ENCODE measurements at regions not wholly inside any gene's neighbourhood (a gene's known extent, or its start where the extent isn't known, plus 50 kb on each side); places are given as distances from the start of the nearest gene placed in this dataset.

DNA sequence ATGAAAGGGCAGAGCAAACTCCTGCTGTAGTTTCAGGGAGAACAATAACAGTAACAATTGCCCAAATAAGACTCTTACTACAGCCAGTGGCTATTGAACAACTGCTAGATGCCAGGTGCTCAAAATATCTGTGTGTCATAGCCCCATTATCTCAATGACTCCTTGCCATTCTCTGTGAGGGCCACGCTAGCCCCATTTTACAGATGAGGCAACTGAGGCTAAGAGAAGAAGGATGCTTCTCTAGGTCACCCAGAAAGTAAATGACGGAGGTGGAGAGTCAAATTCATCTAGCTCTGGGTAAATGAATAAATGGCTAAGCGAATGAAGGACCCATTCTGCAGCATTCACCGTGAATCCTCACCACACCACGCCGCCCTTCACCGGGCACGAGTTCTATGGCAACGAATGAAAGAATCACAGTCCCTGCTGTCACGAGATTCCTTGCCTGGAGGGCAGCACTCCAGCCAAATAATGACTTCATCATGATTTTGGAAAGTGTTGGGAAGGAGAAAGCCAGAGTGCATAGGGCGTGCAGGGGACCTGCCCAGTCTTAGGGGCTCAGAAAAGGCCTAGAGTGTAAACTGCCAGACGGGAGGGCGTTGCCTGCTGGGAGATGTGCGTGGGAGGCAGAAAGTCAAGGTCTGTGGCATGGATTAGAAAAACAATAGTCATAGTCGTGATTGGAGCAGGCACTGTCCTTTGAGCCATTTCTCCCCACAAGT lies 147.2 kb downstream of the C9orf50 start:
- DNase-seq (ENCODE audit: low read depth in 2 of 2) = no peak

DNA sequence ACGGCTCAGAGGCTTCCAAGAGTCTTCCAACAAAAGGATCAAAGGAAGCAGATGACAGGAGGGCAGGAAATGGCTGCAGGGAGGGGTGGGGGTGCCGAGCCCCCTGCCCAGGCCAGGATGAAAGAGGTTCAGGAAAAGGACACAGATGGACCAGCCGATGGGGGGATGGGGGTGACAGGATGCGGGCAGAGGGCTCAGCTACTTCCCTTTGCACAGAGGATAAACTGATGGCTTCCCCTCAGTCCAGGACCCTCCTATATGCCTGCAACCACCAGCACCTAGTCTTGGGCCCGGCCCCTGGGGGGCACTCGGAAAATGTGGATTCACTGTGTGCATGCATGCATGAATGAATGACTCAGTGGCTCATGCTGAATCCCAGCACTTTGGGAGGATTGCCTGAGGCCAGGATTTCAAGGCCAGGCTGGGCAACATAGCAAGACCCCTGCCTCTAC lies 148.2 kb downstream of the C9orf50 start:
- no peak for DNase-seq (ENCODE audit: low read depth in 2 of 2)

DNA sequence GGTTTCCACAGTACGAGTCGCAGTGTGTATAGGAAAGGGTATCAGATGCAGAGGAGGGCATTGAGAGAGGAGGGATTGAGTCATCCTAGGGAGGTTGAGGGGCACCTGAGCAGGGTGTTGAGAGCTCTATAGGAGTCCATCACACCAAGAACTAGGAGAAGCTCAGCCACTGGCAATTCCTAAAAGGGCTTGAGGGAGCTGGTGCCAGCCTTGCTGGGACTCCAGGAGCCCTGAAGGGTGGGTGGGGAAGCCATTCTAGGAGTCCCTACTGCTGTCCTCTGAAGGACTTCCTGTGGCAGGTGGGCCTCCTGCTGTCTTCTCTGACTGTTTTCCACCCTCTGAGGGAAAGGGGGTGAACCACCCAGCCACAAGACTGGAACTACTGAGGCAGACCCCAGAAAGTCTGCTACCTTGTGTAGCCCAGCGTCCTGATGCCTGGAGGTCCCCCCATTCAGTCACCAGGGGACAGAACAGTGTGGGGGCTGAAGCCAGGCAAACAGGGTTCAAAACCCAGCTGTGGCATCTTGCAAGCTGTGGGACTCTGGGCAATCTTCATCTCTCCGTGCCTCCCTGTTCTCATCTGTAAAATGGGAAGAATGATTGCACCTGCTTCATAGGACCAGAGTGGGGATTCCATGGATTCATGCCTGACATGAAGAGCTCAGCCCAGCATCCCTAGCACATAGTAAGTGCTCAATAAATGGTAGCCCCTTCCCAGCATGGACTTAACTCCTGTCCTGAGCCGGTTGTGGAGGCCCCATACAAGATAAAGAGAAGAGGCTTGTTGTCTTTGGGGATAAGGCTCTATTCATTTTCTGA lies 149.5 kb downstream of the C9orf50 start:
- no peak for DNase-seq (ENCODE audit: low read depth in 2 of 2)

DNA sequence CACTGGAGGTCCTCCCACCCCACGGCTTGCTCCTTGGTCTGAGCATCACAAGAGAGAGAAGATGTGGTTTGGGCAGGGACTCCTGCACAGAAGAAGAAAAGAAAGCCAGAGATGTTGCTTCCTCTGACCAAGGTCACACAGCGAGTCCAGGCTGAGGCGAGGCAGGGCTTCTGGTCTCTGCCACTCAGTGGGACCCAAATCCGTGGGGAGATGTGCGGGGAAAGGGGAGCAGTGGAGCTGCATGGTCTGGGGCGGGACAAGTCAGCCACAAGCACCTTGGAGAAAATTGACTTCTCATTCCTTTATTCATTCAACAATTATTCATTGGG lies 150.9 kb downstream of the C9orf50 start:
- no peak for DNase-seq (ENCODE audit: low read depth in 2 of 2)

DNA sequence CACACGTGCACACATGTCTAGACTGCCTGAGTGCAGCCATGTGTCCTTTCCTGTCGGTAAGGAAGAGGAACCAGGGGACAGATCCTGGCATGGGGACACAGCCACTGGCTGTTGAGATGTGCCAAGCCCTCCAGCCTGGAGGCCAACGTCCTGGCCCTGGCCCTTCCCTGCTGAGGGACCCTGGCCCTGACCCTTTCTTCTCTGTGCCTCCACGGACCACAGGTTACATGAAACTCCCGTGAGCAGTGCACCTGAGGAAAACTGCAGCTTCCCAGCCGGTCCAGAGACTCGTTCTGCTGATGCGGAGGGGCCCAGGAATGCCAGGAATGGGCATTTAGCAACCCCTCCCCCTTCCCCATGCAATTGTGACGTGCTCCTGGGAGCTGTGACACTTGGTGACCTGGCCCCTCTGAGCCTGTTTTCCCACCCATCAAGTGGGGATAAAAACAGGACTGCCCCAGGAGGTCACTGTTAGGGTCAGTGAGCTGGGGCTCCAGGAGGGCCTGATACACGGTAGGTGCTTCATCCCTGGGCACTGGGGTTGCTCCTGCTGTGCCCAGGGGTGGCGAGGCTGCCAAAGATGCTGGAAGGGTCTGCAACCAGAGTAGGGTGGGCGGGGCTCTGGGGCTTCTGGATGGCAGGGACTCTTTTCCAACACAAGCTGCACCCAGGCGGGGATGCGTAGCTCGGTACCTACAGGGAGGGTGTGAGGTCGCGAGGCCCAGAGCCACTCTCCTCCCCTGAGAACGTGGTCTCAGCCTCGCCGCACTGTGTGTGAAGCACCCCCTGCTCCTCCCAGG lies 151.5 kb downstream of the C9orf50 start:
- DNase-seq (ENCODE audit: low read depth in 2 of 2) = no peak

GRCh38 chr9:129467739-129468666 lies 152.9 kb downstream of the C9orf50 start:
- DNase-seq (ENCODE audit: low read depth in 2 of 2) = no peak

DNA sequence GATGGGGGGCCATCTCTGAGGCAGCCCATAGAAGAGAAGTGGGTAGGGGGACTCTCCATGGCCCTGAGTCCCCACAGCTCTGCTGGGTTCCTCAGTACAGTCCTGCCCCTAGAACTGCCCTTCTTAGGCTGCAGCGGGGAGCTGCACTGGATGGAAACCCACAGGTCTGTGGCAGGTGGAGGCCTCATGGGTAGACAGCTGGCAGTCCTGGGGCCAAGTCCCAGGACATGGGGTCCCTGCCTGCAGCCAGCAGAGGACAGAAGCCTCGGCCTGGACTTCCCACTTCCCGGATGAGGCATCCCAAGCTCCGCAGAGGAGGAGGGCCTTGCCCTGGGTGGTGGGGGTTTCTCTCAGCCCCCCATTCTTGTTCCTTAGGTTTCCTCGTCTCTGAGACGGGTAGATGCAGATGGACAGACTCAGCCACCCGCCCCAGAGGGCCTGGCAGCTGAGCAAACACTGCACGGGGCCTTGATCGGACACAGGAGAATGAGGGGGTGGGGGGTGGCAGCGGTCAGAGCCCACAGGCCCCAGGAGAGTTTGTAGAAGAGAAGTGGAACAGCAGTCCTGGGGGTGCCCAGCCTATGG lies 153.8 kb downstream of the C9orf50 start:
- no peak for DNase-seq (ENCODE audit: low read depth in 2 of 2)

- no peak for DNase-seq (ENCODE audit: low read depth in 2 of 2)
Observed at GRCh38 chr9:129465834-129466535, 154.9 kb downstream of the C9orf50 start.

DNA sequence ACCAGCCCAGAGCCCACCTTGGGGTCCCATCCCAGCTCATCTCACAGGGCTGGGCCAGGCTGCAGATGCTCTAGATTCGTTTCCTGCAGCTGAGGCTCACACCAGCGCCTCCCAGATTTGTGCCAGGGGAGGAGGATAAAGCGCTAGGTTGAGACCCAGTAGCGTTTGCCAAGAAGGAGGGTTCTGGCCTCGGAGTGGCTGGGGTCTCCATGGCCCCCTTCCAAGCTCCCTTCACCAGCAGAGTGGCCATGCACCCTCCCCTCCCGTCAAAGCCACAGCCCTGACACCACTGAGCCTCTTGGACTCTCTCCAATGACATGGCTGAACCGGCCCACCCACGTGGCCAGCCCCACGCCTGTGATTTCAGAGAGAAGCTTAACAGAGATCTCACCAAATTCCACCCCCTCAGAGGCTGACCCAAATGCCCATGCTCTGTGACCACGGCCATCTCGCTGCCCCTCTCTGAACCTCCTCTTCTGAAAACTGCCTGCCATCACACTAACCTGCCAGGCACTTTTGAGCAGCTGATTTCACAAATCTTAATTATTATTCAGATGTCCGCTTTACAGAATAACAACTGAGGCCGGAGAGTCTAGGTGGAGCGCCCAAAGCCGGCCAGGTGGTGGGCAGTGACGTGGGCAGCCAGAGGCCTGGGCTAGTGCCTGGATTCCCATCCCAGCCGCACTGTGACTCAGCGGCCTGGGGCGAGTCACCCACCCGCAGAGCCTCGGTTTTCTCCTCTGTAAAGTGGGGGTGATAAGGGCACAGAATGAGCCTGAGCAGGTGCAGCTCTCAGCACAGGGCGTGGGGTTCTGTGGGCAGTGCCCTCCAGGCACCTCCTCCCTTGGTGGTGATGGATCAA lies 155.7 kb downstream of the C9orf50 start:
- DNase-seq (ENCODE audit: low read depth in 2 of 2) = no peak

DNA sequence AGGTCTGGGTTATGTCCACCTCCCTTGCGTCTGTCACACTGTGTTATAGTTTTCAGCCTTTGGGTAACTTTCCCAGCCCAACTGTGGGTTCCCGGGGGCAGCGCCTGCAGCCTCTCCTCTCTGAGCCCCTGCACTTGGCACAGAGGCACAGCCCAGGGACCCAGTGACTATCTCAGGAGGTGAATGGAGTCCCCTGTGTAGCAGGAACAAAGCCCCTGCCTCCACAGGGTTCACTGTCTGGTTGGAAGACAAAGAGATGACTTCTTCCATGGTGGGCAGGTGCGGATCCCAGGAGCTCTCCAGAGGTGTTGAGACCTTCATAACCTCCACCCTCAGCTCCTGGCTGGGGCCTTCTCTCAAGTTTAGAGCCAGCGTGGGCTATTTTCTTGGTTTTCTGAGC lies 156.9 kb downstream of the C9orf50 start:
- no peak for DNase-seq (ENCODE audit: low read depth in 2 of 2)

DNA sequence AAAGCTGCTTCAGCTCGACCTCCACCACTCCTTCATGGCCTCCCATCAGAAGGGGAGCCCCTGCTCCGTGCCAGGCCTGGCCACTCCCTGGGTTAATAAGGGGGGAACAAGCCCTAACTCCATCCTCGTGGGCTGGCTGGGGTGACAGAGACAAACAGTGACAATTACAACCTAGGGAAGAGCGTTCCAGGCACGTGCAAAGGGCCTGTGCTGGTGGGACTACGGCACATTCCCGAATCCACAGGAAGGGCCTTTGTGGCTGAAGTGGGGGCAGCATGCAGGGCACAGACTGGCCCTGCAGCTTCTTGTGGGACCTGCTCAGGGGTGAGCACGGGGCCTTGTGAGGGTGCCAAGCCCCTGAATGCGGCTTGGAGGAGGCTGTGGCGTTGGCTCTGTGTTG lies 157.4 kb downstream of the C9orf50 start:
- no peak for DNase-seq (ENCODE audit: low read depth in 2 of 2)

DNA sequence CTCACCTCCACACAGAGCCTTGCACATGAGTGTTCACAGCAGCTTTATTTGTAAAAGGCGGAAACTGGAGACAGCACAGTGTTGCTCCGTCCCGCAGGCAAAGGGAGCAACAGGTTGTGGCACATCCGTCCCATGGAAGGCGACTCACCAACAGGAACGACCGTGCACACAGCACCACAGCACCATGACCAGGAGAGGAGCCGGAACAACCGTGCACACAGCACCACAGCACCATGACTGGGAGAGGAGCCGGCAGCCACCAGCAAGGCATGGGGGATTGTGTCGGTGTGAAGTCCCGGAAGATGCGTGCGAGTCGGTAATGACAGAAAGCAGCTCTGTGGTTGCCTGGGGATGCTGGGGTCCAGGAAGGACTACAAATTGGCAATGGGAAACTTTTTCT lies 158.5 kb downstream of the C9orf50 start:
- DNase-seq (ENCODE audit: low read depth in 2 of 2) = no peak

- DNase-seq (ENCODE audit: low read depth in 2 of 2) = peak; percentile 95 to 98
Observed at GRCh38 chr9:129460323-129461261, 160.3 kb downstream of the C9orf50 start.

GRCh38 chr9:129459547-129460322 lies 161.2 kb downstream of the C9orf50 start:
- no peak for DNase-seq (ENCODE audit: low read depth in 2 of 2)

DNA sequence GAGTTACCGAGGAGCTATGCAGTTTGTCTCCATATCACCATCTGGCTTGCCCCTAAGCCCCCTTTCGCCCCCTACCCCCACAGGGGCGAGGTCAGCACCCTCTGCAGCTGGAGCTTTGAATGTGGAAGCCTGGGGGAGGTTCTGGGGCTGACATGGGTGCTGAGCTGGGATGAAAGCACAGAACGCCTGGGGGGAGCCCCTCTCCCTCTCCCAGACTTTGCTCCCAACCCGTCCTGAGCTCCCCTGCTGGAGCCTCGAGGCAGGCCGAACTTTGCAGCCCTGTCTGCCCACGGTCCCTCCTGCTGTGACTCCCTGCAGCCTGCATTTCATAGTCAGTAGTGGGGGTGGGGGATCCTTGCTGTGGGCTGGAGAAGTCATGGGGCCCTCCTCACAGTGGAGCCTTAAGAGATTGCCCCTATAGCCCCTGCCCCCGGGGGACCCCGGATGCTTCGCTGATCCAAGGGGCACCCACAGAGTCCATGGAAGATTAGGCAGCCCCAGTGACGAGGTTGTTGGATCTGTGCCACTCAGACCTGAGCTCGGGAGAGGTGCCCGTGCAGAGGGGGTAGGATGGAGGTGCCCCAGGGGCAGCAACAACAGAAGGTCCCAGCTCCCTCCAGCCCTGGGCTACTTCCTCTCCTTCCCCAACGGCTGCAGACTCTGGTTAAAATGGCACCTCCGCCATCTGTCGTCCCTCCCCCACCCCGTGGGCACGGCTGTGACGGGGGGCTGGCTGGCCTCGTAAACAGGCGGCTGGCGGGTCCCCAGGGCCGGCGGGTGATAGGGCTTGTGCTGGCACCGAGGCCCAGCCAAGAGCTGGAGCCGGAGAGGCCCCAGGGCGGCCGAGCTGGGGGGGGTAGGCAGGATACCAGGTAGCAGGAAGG lies 162.0 kb downstream of the C9orf50 start:
- no peak for DNase-seq (ENCODE audit: low read depth in 2 of 2)

DNA sequence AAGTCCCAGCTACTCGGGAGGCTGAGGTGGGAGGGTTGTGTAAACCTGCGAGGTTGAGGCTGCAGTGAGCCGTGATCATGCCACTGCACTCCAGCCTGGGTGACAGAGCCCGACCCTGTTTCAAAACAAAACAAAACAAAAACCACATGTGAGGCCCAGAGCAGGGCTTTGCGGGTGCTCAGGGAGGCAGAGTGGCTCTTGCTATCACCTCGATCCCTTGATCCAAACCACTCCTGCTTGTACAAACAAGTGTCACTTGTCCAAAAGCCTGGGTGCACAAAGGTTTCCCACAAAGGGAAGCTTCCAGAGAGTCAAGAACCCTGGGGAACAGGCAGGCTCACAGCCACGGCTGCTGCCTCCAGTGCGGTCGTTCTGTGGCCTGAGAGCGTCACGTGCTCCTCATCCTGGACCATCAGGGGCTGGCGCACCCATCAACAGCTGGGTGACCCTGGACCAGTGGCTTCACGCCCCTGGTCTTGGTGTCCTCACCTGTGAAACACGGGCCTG lies 162.7 kb downstream of the C9orf50 start:
- DNase-seq (ENCODE audit: low read depth in 2 of 2) = no peak
